ENCODE measurements at regions not wholly inside any gene's neighbourhood (a gene's known extent, or its start where the extent isn't known, plus 50 kb on each side); places are given as distances from the start of the nearest gene placed in this dataset.

DNA sequence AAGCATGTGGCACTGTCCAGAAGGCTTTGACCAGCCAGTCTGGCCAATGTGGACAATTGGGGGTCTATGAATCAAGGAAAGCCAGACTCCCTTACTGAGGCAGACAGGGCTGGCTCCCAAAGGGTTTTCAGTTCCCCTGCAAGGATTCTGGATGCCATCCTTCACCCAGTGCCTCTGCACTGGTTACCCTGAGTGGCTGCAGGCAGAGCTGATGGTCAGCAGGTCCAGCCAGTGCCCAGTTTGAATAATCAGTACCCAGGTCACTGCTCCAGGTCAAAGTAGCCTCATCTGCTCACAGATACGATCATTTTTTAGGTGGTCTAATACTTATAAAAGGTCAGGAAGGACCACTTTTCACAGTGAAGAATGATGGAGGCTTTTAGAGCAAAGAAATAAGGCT is 52.2 kb upstream of the MAMLD1 start:
- TF ChIP-seq, protein P1, sequence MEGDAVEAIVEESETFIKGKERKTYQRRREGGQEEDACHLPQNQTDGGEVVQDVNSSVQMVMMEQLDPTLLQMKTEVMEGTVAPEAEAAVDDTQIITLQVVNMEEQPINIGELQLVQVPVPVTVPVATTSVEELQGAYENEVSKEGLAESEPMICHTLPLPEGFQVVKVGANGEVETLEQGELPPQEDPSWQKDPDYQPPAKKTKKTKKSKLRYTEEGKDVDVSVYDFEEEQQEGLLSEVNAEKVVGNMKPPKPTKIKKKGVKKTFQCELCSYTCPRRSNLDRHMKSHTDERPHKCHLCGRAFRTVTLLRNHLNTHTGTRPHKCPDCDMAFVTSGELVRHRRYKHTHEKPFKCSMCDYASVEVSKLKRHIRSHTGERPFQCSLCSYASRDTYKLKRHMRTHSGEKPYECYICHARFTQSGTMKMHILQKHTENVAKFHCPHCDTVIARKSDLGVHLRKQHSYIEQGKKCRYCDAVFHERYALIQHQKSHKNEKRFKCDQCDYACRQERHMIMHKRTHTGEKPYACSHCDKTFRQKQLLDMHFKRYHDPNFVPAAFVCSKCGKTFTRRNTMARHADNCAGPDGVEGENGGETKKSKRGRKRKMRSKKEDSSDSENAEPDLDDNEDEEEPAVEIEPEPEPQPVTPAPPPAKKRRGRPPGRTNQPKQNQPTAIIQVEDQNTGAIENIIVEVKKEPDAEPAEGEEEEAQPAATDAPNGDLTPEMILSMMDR (IDR thresholded peaks at IDR 0.05; ENCODE audit: low read depth, low read length), result no peak
- no peak for TF ChIP-seq MYC (IDR thresholded peaks at IDR 0.05; ENCODE audit: low read depth, low read length)
- no peak for TF ChIP-seq POLR2A (IDR thresholded peaks at IDR 0.05; ENCODE audit: extremely low read depth, insufficient read length)
